GM18907 (cell line): ENCODE measurements at regions not wholly inside any gene's neighbourhood (a gene's known extent, or its start where the extent isn't known, plus 50 kb on each side); places are given as distances from the start of the nearest gene placed in this dataset.
A peak's percentile ranks its signal among the peaks of the same experiment; 100 is the strongest.

Experiments used
- ATAC-seq: cut with Tn5 transposase; IDR thresholded peaks from one replicate; pipeline ENCODE4 v1.9.1; 2021; ENCODE audit warnings: mild to moderate bottlenecking, moderate library complexity; ENCODE audit not compliant: unreplicated experiment

GRCh38 chr3:176798680-176799079, 398.6 kb downstream of the TBL1XR1 start:
- ATAC-seq, result no peak

GRCh38 chr3:176796371-176796770, 400.9 kb downstream of the TBL1XR1 start:
- ATAC-seq, result no peak

- no peak for ATAC-seq
These were observed 401.4 kb downstream of the TBL1XR1 start for GRCh38 chr3:176795891-176796290.

- no peak for ATAC-seq
These were observed 402.9 kb downstream of the TBL1XR1 start for GRCh38 chr3:176794406-176794805.

- ATAC-seq, result no peak
These were observed 407.3 kb downstream of the TBL1XR1 start for GRCh38 chr3:176789947-176790346.

- ATAC-seq, result peak; percentile 45
These were observed 408.0 kb downstream of the TBL1XR1 start for GRCh38 chr3:176789281-176789705.

- ATAC-seq, result no peak
These were observed 409.8 kb downstream of the TBL1XR1 start for GRCh38 chr3:176787506-176787905.

- no peak for ATAC-seq
These were observed 412.1 kb downstream of the TBL1XR1 start for GRCh38 chr3:176785171-176785570.

- ATAC-seq, result no peak
These were observed 416.5 kb downstream of the TBL1XR1 start for GRCh38 chr3:176780766-176781165.

- no peak for ATAC-seq
These were observed 420.6 kb downstream of the TBL1XR1 start for GRCh38 chr3:176776622-176777175.

GRCh38 chr3:176769547-176770190, 427.6 kb downstream of the TBL1XR1 start:
- ATAC-seq, result no peak

GRCh38 chr3:176767385-176767784, 429.9 kb downstream of the TBL1XR1 start:
- peak; percentile 79 for ATAC-seq

- no peak for ATAC-seq
These were observed 430.4 kb downstream of the TBL1XR1 start for GRCh38 chr3:176766862-176767261.

- ATAC-seq, result no peak
These were observed 431.8 kb downstream of the TBL1XR1 start for GRCh38 chr3:176765382-176765900.

- ATAC-seq, result no peak
These were observed 437.3 kb downstream of the TBL1XR1 start for GRCh38 chr3:176759815-176760506.

- ATAC-seq, result peak; percentile 48
These were observed 439.9 kb downstream of the TBL1XR1 start for GRCh38 chr3:176757429-176757828.

GRCh38 chr3:176755977-176756376, 441.3 kb downstream of the TBL1XR1 start:
- peak; percentile 57 for ATAC-seq

GRCh38 chr3:176755552-176755951, 441.7 kb downstream of the TBL1XR1 start:
- ATAC-seq, result peak; percentile 76

GRCh38 chr3:176741664-176742047, 455.6 kb downstream of the TBL1XR1 start:
- ATAC-seq, result no peak

- no peak for ATAC-seq
These were observed 456.2 kb downstream of the TBL1XR1 start for GRCh38 chr3:176740906-176741663.

GRCh38 chr3:176739159-176739558, 458.1 kb downstream of the TBL1XR1 start:
- ATAC-seq, result no peak
